ENCODE measurements at regions not wholly inside any gene's neighbourhood (a gene's known extent, or its start where the extent isn't known, plus 50 kb on each side); places are given as distances from the start of the nearest gene placed in this dataset.

DNA sequence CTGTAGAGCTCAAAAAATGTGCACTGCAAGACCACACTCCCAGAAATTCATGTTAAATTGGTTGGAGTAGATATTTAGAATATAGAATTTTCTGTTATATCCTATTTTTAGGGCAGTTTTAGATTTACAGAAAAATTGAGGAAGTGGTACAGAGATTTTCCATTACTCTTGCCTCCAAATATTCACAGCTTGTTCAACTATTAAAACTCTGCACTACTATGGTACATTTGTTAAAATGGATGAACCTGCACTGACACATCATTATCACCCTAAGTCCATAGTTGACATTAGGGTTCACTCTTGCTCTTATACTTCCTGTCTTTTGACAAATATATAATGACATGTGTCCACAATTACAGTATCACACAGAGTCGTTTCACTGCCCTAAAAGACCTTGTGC lies 1724.5 kb downstream of the C4orf33 start:
- Histone ChIP-seq H3K27ac (ENCODE audit: low read length) (no peak overlapping the region), H3K27me3 (ENCODE audit: control insufficient read depth, insufficient read depth, low read length) (no peaks in the 10 kb centered on the region), H3K36me3 (ENCODE audit: control insufficient read depth, insufficient read depth, low read length) (no peaks in the 10 kb centered on the region), H3K9me3 (ENCODE audit: control insufficient read depth, insufficient read depth, low read length) (no peaks in the 10 kb centered on the region), H3K4me3 (ENCODE audit: low read length) (no peak overlapping the region), H3K4me1 (ENCODE audit: control insufficient read depth, insufficient read depth, low read length) (no peaks in the 10 kb centered on the region)
- no CpG with 5 or more reads among the region's 1 CpG for WGBS (ENCODE audit: insufficient coverage, insufficient read length)
- no peak for DNase-seq (ENCODE audit: low read depth, low spot score)

DNA sequence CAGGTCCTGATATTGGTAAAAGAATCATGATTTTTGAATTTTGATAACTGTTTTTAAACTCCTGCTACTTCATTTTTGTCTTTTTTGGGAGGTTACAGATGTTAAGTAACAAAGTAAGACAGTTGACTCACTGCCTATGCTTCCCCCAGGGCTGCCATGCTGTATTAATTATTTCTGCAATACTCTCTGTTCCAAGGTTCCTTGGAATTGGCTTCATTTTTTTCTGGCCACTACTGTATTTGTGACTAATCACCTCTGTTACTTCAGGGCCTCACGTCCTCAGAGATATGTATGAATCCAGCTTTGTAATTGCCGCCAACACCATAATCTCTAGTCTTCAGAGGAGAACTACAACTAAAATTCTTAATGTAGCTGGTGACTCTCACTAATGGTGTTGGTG lies 1729.3 kb downstream of the C4orf33 start:
- no CpG with 5 or more reads among the region's 2 CpGs for WGBS (ENCODE audit: insufficient coverage, insufficient read length)
- no peaks in the 10 kb centered on the region for H3K9me3 ChIP-seq (ENCODE audit: control insufficient read depth, insufficient read depth, low read length)
- DNase-seq (ENCODE audit: low read depth, low spot score), result no peak

DNA sequence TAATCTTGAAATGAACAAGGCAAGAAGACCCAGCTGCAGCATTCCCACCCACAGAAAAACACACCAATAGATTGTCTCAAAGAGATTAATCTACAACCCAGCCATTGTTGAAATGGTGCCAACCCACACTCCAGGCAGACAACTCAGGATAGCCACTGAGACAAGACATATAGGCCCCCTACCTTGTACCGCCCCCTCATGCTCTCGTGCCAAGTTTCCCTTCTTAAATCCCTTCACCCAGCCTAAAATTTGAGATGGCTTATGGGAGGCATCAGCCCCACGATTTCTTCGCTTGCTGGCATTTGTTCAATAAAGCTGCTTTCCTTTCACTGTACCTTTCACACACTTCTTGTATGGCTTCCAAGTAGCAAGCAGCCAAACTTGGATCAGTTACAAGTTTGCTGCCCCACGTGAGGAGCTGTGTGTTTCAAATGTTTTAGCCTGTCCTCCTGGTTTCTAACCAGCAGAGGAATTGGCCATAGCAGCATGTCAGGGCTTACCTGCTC lies 1754.1 kb downstream of the C4orf33 start:
- H3K36me3 ChIP-seq (ENCODE audit: control insufficient read depth, insufficient read depth, low read length), result no peaks in the 10 kb centered on the region
- WGBS (ENCODE audit: insufficient coverage, insufficient read length), result no CpG with 5 or more reads among the region's 5 CpGs

More for the DNA sequence above, 1729.3 kb downstream of the C4orf33 start:
- Histone ChIP-seq H3K36me3 (ENCODE audit: control insufficient read depth, insufficient read depth, low read length) (no peaks in the 10 kb centered on the region), H3K4me3 (ENCODE audit: low read length) (no peak overlapping the region), H3K4me1 (ENCODE audit: control insufficient read depth, insufficient read depth, low read length) (no peaks in the 10 kb centered on the region), H3K27me3 (ENCODE audit: control insufficient read depth, insufficient read depth, low read length) (no peaks in the 10 kb centered on the region), H3K27ac (ENCODE audit: low read length) (no peak overlapping the region)

DNA sequence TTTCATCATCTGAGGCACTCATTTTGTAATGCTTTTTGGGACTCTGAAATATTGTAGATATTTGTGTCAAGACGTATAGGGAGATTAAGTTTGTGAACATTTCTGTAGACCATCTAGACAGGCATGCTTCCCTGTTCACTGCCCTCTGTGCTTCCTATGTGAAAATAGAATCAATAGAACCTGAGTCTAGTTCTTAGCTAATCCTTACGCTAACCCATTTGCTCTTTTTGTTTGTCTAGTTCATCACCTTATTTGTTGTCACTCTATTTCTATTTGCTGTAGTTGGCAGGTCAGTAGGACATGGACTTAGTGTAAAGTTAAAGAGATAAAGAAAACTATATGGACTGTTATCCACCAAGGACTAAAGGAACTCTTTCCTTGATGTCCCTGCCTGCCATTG lies 1755.2 kb downstream of the C4orf33 start:
- Histone ChIP-seq H3K4me1 (ENCODE audit: control insufficient read depth, insufficient read depth, low read length) (no peaks in the 10 kb centered on the region), H3K36me3 (ENCODE audit: control insufficient read depth, insufficient read depth, low read length) (no peaks in the 10 kb centered on the region), H3K4me3 (ENCODE audit: low read length) (no peak overlapping the region), H3K27me3 (ENCODE audit: control insufficient read depth, insufficient read depth, low read length) (no peaks in the 10 kb centered on the region), H3K9me3 (ENCODE audit: control insufficient read depth, insufficient read depth, low read length) (no peaks in the 10 kb centered on the region), H3K27ac (ENCODE audit: low read length) (no peak overlapping the region)
- DNase-seq (ENCODE audit: low read depth, low spot score), result no peak
- WGBS (ENCODE audit: insufficient coverage, insufficient read length), result no CpG with 5 or more reads among the region's 2 CpGs

More for the DNA sequence above, 1754.1 kb downstream of the C4orf33 start:
- Histone ChIP-seq H3K27ac (ENCODE audit: low read length) (no peak overlapping the region), H3K4me1 (ENCODE audit: control insufficient read depth, insufficient read depth, low read length) (no peaks in the 10 kb centered on the region), H3K27me3 (ENCODE audit: control insufficient read depth, insufficient read depth, low read length) (no peaks in the 10 kb centered on the region), H3K4me3 (ENCODE audit: low read length) (no peak overlapping the region), H3K9me3 (ENCODE audit: control insufficient read depth, insufficient read depth, low read length) (no peaks in the 10 kb centered on the region)
- DNase-seq (ENCODE audit: low read depth, low spot score), result no peak

DNA sequence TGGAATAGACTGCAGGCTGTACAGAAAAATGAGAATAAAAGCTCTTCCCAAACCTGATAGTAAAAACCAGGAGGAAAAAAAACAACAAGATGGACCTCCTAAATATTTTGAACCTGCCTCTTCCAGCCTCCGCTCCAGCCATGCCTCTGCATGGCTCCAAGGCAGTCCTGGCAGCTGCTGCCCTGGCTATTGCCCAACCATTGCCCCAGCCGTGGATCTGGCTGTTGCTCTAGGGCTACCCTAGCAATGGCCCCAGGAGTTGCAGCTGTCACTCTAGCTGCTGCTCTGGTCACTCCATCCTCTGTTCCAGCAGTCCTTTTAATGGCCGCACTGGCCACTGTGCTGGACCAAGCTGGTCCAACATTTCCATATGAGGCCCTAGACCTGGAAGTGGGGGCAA lies 1756.0 kb downstream of the C4orf33 start:
- Histone ChIP-seq H3K27me3 (ENCODE audit: control insufficient read depth, insufficient read depth, low read length) (no peaks in the 10 kb centered on the region), H3K4me1 (ENCODE audit: control insufficient read depth, insufficient read depth, low read length) (no peaks in the 10 kb centered on the region), H3K9me3 (ENCODE audit: control insufficient read depth, insufficient read depth, low read length) (no peaks in the 10 kb centered on the region), H3K4me3 (ENCODE audit: low read length) (no peak overlapping the region), H3K27ac (ENCODE audit: low read length) (no peak overlapping the region), H3K36me3 (ENCODE audit: control insufficient read depth, insufficient read depth, low read length) (no peaks in the 10 kb centered on the region)
- WGBS (ENCODE audit: insufficient coverage, insufficient read length), result no CpG with 5 or more reads among the region's 3 CpGs
- DNase-seq (ENCODE audit: low read depth, low spot score), result no peak

DNA sequence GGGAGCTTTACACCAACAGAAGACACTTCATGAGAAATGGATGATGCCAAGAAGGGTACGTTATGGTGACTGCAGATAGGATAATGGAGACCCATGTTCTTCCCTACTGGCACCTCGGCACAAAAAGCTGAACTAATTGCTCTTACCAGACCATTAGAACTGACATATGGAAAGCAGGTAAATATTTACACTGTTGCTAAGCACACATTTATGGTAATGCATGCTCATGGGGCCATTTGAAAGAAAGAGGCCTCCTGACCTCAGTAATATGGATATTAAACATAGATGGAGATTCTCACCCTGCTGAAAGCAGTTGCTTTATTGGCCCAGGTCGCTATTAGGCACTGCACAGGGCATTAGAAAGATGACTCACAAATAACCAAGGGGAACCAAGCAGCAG lies 1759.6 kb downstream of the C4orf33 start:
- WGBS (ENCODE audit: insufficient coverage, insufficient read length), result no CpG with 5 or more reads among the region's 3 CpGs
- Histone ChIP-seq H3K36me3 (ENCODE audit: control insufficient read depth, insufficient read depth, low read length) (no peaks in the 10 kb centered on the region; the same call in 1 of the 2 replicates), H3K4me1 (ENCODE audit: control insufficient read depth, insufficient read depth, low read length) (no peaks in the 10 kb centered on the region), H3K27ac (ENCODE audit: low read length) (no peak overlapping the region), H3K4me3 (ENCODE audit: low read length) (no peak overlapping the region), H3K9me3 (ENCODE audit: control insufficient read depth, insufficient read depth, low read length) (no peaks in the 10 kb centered on the region), H3K27me3 (ENCODE audit: control insufficient read depth, insufficient read depth, low read length) (no peaks in the 10 kb centered on the region)
- no peak for DNase-seq (ENCODE audit: low read depth, low spot score)

DNA sequence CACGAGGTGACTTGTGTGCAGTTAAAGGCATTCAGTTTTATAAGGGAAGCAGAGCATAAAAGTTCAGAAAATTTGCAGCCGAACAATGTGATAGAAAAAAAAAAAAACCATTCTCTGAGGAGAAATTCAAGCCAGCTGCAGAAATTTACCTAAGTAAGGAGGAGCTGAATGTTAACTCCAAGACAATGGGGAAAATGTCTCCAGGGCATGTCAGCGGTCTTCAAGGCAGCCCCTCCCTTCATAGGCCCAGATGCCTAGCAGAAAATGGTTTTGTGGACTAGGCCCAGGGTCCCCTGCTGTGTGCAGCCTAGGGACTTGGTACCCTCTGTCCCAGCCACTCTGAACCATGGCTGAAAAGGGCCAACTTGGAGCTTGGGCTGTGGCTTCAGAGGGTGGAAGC lies 1764.0 kb downstream of the C4orf33 start:
- Histone ChIP-seq H3K27ac (ENCODE audit: low read length) (no peak overlapping the region), H3K4me1 (ENCODE audit: control insufficient read depth, insufficient read depth, low read length) (no peaks in the 10 kb centered on the region), H3K4me3 (ENCODE audit: low read length) (no peak overlapping the region), H3K9me3 (ENCODE audit: control insufficient read depth, insufficient read depth, low read length) (no peaks in the 10 kb centered on the region), H3K36me3 (ENCODE audit: control insufficient read depth, insufficient read depth, low read length) (no peaks in the 10 kb centered on the region; the same call in 1 of the 2 replicates), H3K27me3 (ENCODE audit: control insufficient read depth, insufficient read depth, low read length) (no peaks in the 10 kb centered on the region)
- DNase-seq (ENCODE audit: low read depth, low spot score), result no peak
- WGBS (ENCODE audit: insufficient coverage, insufficient read length), result no CpG with 5 or more reads among the region's 3 CpGs

DNA sequence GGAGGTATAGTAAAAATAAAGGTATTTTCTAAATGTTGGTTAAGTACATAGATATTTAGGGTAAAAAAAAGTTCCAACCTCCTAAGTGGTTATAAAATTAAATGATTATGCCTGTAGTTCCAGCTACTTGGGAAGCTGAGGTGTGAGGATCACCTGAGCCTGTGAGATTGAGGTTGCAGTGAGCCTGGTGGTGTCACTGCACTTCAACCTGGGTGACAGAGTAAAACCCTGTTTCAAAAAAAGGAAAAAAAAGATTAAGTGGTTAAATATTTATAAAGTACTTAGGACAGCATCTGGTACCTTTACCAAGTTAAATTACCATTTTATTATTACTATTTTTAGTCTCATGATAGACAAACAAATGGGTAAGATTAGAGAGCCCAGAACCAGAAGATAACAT lies 1801.0 kb downstream of the C4orf33 start:
- DNase-seq (ENCODE audit: low read depth, low spot score), result no peak
- H3K4me3 ChIP-seq (ENCODE audit: low read length), result no peak overlapping the region
- H3K27me3 ChIP-seq (ENCODE audit: control insufficient read depth, insufficient read depth, low read length), result no peaks in the 10 kb centered on the region
- no peaks in the 10 kb centered on the region for H3K36me3 ChIP-seq (ENCODE audit: control insufficient read depth, insufficient read depth, low read length)
- no peaks in the 10 kb centered on the region for H3K4me1 ChIP-seq (ENCODE audit: control insufficient read depth, insufficient read depth, low read length)
- H3K9me3 ChIP-seq (ENCODE audit: control insufficient read depth, insufficient read depth, low read length), result no peaks in the 10 kb centered on the region
- H3K27ac ChIP-seq (ENCODE audit: low read length), result no peak overlapping the region

DNA sequence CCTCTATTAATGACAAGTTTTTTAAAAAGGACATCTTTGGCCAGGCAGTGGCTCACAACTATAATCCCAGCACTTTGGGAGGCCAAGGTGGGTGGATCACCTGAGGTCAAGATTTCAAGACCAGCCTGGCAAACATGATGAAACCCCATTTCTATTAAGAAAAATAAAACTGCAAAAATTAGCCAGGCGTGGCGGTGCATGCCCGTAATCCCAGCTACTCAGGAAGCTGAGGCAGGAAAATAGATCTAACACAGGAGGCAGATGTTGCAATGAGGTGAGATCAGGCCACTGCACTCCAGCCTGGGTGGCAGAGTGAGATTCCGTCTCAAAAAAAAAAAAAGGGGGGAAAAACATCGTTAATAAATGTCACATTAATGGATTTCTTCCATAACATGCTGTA lies 1805.4 kb downstream of the C4orf33 start:
- Histone ChIP-seq H3K4me3 (ENCODE audit: low read length) (no peak overlapping the region), H3K4me1 (ENCODE audit: control insufficient read depth, insufficient read depth, low read length) (no peaks in the 10 kb centered on the region), H3K9me3 (ENCODE audit: control insufficient read depth, insufficient read depth, low read length) (no peaks in the 10 kb centered on the region), H3K27ac (ENCODE audit: low read length) (no peak overlapping the region), H3K27me3 (ENCODE audit: control insufficient read depth, insufficient read depth, low read length) (no peaks in the 10 kb centered on the region), H3K36me3 (ENCODE audit: control insufficient read depth, insufficient read depth, low read length) (no peaks in the 10 kb centered on the region)
- WGBS (ENCODE audit: insufficient coverage, insufficient read length), result no CpG with 5 or more reads among the region's 5 CpGs
- no peak for DNase-seq (ENCODE audit: low read depth, low spot score)

DNA sequence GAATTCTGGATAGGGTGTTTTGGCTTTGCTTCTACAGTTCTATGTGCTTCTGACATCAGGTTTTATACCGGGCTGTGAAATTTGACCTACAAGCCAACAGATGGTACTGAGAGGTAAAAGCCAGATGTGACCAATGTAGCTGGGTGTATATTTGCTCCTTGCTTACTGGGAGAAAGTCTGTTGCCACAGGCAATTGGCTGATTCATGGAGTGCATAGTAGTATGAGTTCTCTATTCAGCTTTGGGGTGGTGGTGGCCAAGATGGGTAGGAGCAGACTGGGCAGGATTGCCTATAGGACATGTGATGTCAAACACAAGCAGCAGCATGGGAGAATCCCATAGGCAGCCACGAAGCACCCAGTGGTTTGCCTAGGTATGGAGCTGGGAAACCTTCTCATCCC lies 1827.0 kb downstream of the C4orf33 start:
- DNase-seq (ENCODE audit: low read depth, low spot score), result no peak
- WGBS (ENCODE audit: insufficient coverage, insufficient read length), result no CpG with 5 or more reads among the region's 2 CpGs
- H3K4me1 ChIP-seq (ENCODE audit: control insufficient read depth, insufficient read depth, low read length), result no peaks in the 10 kb centered on the region
- H3K36me3 ChIP-seq (ENCODE audit: control insufficient read depth, insufficient read depth, low read length), result no peaks in the 10 kb centered on the region
- H3K27ac ChIP-seq (ENCODE audit: low read length), result no peak overlapping the region
- H3K4me3 ChIP-seq (ENCODE audit: low read length), result no peak overlapping the region
- no peaks in the 10 kb centered on the region for H3K9me3 ChIP-seq (ENCODE audit: control insufficient read depth, insufficient read depth, low read length)
- no peaks in the 10 kb centered on the region for H3K27me3 ChIP-seq (ENCODE audit: control insufficient read depth, insufficient read depth, low read length)

DNA sequence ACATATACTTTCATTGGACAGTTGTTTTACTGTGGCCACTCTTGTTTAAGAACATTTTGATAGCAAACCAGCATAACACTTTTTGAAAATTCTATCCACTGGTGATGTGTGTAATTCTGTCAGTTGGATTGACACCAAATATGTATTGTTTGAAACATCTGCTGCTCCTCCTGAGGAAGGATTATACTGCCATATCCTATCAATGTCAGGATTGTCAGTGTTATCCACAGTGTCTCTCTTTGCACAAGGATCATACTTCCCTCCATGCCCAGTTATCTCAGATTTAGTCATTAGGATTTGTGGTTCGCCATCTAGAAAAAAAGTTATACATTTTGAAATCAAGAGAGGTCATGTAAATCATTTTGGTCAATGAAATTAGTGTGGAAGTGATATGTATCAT lies 1859.6 kb downstream of the C4orf33 start:
- Histone ChIP-seq H3K4me3 (ENCODE audit: low read length) (no peak overlapping the region), H3K36me3 (ENCODE audit: control insufficient read depth, insufficient read depth, low read length) (no peaks in the 10 kb centered on the region), H3K4me1 (ENCODE audit: control insufficient read depth, insufficient read depth, low read length) (no peaks in the 10 kb centered on the region), H3K27ac (ENCODE audit: low read length) (no peak overlapping the region), H3K9me3 (ENCODE audit: control insufficient read depth, insufficient read depth, low read length) (no peaks in the 10 kb centered on the region), H3K27me3 (ENCODE audit: control insufficient read depth, insufficient read depth, low read length) (no peaks in the 10 kb centered on the region)
- DNase-seq (ENCODE audit: low read depth, low spot score), result no peak
- WGBS (ENCODE audit: insufficient coverage, insufficient read length), result no CpG with 5 or more reads among the region's 1 CpG

Measured in iPS DF 6.9 (cell line).